OCI-M2 (cell line): ENCODE measurements at regions not wholly inside any gene's neighbourhood (a gene's known extent, or its start where the extent isn't known, plus 50 kb on each side); places are given as distances from the start of the nearest gene placed in this dataset.

ENCODE experiments used
- DNase-seq: peaks from one replicate; lab custom pipeline; 2025; ENCODE audit not compliant: unreplicated experiment; lab: John Stamatoyannopoulos, UW

- DNase-seq, result no peak
Observed at GRCh38 chr1:168387781-168388760, 107.4 kb downstream of the TBX19 start.

GRCh38 chr1:168386949-168387586 is 106.4 kb downstream of the TBX19 start:
- no peak for DNase-seq

- DNase-seq, result no peak
Observed at GRCh38 chr1:168386492-168386891, 105.8 kb downstream of the TBX19 start.

GRCh38 chr1:168381850-168382249 is 101.2 kb downstream of the TBX19 start:
- no peak for DNase-seq

GRCh38 chr1:168380945-168381344 is 100.3 kb downstream of the TBX19 start:
- no peak for DNase-seq

GRCh38 chr1:168379104-168379860 is 98.6 kb downstream of the TBX19 start:
- DNase-seq, result no peak

- no peak for DNase-seq
Observed at GRCh38 chr1:168375566-168376300, 95.1 kb downstream of the TBX19 start.

- no peak for DNase-seq
Observed at GRCh38 chr1:168374566-168374965, 93.9 kb downstream of the TBX19 start.

GRCh38 chr1:168373869-168374268 is 93.2 kb downstream of the TBX19 start:
- DNase-seq, result no peak

GRCh38 chr1:168372861-168373371 is 92.2 kb downstream of the TBX19 start:
- DNase-seq, result no peak

GRCh38 chr1:168372307-168372706 is 91.6 kb downstream of the TBX19 start:
- DNase-seq, result no peak

- DNase-seq, result no peak
Observed at GRCh38 chr1:168371477-168371876, 90.8 kb downstream of the TBX19 start.

GRCh38 chr1:168370586-168370985 is 89.9 kb downstream of the TBX19 start:
- DNase-seq, result no peak

GRCh38 chr1:168369655-168370054 is 89.0 kb downstream of the TBX19 start:
- DNase-seq, result no peak

- no peak for DNase-seq
Observed at GRCh38 chr1:168368131-168368530, 87.5 kb downstream of the TBX19 start.

GRCh38 chr1:168365719-168366479 is 85.2 kb downstream of the TBX19 start:
- DNase-seq, result no peak
